ENCODE measurements at regions not wholly inside any gene's neighbourhood (a gene's known extent, or its start where the extent isn't known, plus 50 kb on each side); places are given as distances from the start of the nearest gene placed in this dataset.
"Not testable (repeated sequence)": the region's sequence is repeated elsewhere in the genome, so short reads cannot be mapped to it uniquely, and the experiment has no call there.

DNA sequence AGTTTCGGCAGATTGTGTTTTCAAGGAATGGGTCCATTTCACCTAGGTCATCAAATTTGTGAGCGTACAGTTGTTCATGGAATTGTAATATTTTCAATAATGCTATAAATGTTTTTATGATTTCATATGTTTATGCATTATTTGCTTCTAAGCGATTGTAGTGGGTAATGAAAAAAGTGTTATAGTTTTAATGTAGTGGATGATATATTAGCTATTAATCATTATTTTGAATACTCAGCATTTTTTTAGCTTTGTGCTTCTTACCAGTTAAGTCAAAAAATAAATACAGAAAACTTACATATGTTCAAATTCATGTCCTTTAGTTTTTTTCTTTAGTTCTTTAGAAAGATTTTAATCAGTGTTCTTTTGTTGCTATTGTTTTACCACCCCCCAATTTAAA is 677.0 kb downstream of the STK39 start:
- no peaks in the 10 kb centered on the region for H3K4me1 Mint-ChIP-seq (ENCODE audit: low read depth)
- H3K27me3 Mint-ChIP-seq (ENCODE audit: low read depth) = no peaks in the 10 kb centered on the region
- H3K27ac Mint-ChIP-seq = no peak overlapping the region
- no peaks in the 10 kb centered on the region for H3K9me3 Mint-ChIP-seq
- H3K4me3 Mint-ChIP-seq (ENCODE audit: low read depth) = no peak overlapping the region
- H3K36me3 Mint-ChIP-seq (ENCODE audit: low read depth) = no peaks in the 10 kb centered on the region
- no peak for DNase-seq (ENCODE audit: low spot score)
- intact Hi-C loops (cut with micrococcal nuclease) = no loop called here

DNA sequence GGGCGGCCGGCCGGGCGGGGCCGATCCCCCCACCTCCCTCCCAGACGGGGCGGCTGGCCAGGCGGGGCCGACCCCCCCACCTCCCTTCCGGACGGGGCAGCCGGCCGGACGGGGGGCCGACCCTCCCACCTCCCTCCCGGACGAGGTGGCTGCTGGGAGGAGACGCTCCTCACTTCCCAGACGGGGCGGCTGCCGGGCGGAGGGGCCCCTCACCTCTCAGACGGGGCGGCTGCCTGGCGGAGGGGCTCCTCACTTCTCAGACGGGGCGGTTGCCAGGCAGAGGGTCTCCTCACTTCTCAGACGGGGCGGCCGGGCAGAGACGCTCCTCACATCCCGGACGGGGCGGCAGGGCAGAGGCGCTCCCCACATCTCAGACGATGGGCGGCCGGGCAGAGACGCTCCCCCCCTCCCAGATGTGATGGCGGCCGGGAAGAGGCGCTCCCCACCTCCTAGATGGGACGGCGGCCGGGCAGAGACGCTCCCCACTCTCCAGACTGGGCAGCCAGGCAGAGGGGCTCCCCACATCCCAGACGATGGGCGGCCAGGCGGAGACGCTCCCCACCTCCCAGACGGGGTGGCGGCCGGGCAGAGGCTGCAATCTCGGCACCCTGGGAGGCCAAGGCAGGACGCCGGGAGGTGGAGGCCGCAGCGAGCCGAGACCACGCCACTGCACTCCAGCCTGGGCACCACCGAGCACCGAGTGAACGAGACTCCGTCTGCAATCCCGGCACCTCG is 675.8 kb downstream of the XIRP2 start:
- intact Hi-C loops (cut with micrococcal nuclease); H3K27me3 Mint-ChIP-seq (ENCODE audit: low read depth); H3K4me1 Mint-ChIP-seq (ENCODE audit: low read depth); H3K9me3 Mint-ChIP-seq; H3K27ac Mint-ChIP-seq; H3K4me3 Mint-ChIP-seq (ENCODE audit: low read depth); DNase-seq (ENCODE audit: low spot score); H3K36me3 Mint-ChIP-seq (ENCODE audit: low read depth): not testable (repeated sequence)

- H3K9me3 Mint-ChIP-seq; H3K4me3 Mint-ChIP-seq (ENCODE audit: low read depth); H3K36me3 Mint-ChIP-seq (ENCODE audit: low read depth); intact Hi-C loops (cut with micrococcal nuclease); DNase-seq (ENCODE audit: low spot score); H3K27me3 Mint-ChIP-seq (ENCODE audit: low read depth); H3K27ac Mint-ChIP-seq; H3K4me1 Mint-ChIP-seq (ENCODE audit: low read depth): not testable (repeated sequence)
Observed at GRCh38 chr2:167558272-167558991, 670.2 kb downstream of the XIRP2 start.

- Mint-ChIP-seq H3K9me3 (no peaks in the 10 kb centered on the region), H3K4me3 (ENCODE audit: low read depth) (no peak overlapping the region), H3K27ac (no peak overlapping the region), H3K4me1 (ENCODE audit: low read depth) (no peaks in the 10 kb centered on the region), H3K27me3 (ENCODE audit: low read depth) (no peaks in the 10 kb centered on the region), H3K36me3 (ENCODE audit: low read depth) (no peaks in the 10 kb centered on the region)
- DNase-seq (ENCODE audit: low spot score) = no peak
- intact Hi-C loops (cut with micrococcal nuclease) = no loop called here
Observed at GRCh38 chr2:167555098-167555720, 666.9 kb downstream of the XIRP2 start.

DNA sequence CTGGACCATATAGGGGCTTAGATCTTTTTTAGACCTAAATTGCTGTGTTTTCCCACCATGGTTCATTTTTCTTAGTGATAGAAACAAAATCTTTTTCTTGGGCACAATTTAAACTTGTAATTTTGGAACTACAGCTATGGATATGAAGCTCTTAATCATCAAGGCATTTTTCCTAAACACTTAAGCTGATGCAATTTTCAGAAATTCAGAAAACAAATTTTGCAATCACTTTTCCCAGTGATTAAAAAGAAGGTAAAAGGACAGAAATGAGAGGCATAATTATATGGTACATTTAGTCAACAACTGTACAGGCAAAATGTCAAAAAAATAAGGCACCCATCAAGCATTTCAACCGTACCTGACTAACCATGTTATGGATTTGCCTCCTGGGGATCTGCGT is 665.4 kb downstream of the XIRP2 start:
- Mint-ChIP-seq H3K27ac (no peak overlapping the region), H3K4me3 (ENCODE audit: low read depth) (no peak overlapping the region), H3K9me3 (no peaks in the 10 kb centered on the region), H3K36me3 (ENCODE audit: low read depth) (no peaks in the 10 kb centered on the region), H3K27me3 (ENCODE audit: low read depth) (no peaks in the 10 kb centered on the region), H3K4me1 (ENCODE audit: low read depth) (no peaks in the 10 kb centered on the region)
- no peak for DNase-seq (ENCODE audit: low spot score)
- intact Hi-C loops (cut with micrococcal nuclease) = no loop called here

- no peaks in the 10 kb centered on the region for H3K4me1 Mint-ChIP-seq (ENCODE audit: low read depth)
- no peaks in the 10 kb centered on the region for H3K36me3 Mint-ChIP-seq (ENCODE audit: low read depth)
- H3K27ac Mint-ChIP-seq = no peak overlapping the region
- intact Hi-C loops (cut with micrococcal nuclease) = no loop called here
- no peak for DNase-seq (ENCODE audit: low spot score)
- no peaks in the 10 kb centered on the region for H3K27me3 Mint-ChIP-seq (ENCODE audit: low read depth)
- H3K9me3 Mint-ChIP-seq = no peaks in the 10 kb centered on the region
- H3K4me3 Mint-ChIP-seq (ENCODE audit: low read depth) = no peak overlapping the region
Observed at GRCh38 chr2:167551416-167551815, 663.1 kb downstream of the XIRP2 start.

GRCh38 chr2:167550448-167550847 is 662.2 kb downstream of the XIRP2 start:
- Mint-ChIP-seq H3K4me3 (ENCODE audit: low read depth) (no peak overlapping the region), H3K9me3 (no peaks in the 10 kb centered on the region), H3K4me1 (ENCODE audit: low read depth) (no peaks in the 10 kb centered on the region), H3K27me3 (ENCODE audit: low read depth) (no peaks in the 10 kb centered on the region), H3K27ac (no peak overlapping the region), H3K36me3 (ENCODE audit: low read depth) (no peaks in the 10 kb centered on the region)
- DNase-seq (ENCODE audit: low spot score) = no peak
- intact Hi-C loops (cut with micrococcal nuclease) = no loop called here

- Mint-ChIP-seq H3K4me1 (ENCODE audit: low read depth) (no peaks in the 10 kb centered on the region), H3K9me3 (no peaks in the 10 kb centered on the region), H3K27me3 (ENCODE audit: low read depth) (no peaks in the 10 kb centered on the region), H3K4me3 (ENCODE audit: low read depth) (no peak overlapping the region), H3K27ac (no peak overlapping the region), H3K36me3 (ENCODE audit: low read depth) (no peaks in the 10 kb centered on the region)
- intact Hi-C loops (cut with micrococcal nuclease) = no loop called here
- DNase-seq (ENCODE audit: low spot score) = no peak
Observed at GRCh38 chr2:167548396-167548795, 660.1 kb downstream of the XIRP2 start.

DNA sequence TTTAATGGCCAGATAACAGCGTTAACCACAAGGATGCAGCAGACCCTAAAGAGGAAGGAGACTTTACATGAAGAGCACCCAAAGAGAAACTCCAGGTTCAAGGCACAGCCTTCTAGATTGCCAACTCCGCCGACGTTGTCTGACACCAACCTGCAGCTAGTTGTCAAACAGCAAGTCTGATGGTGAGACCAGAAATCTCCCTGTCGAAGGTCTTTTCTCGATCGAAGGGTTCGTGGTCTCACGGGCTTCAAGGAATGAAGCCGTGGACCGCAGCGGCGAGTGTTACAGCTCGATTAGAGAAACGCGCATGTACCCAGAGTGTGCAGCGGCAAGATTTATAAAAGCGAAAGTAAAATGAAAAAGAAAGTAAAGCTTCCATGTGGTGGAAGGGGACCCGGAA is 656.3 kb downstream of the XIRP2 start:
- H3K9me3 Mint-ChIP-seq = no peaks in the 10 kb centered on the region
- no peak for DNase-seq (ENCODE audit: low spot score)
- no peak overlapping the region for H3K4me3 Mint-ChIP-seq (ENCODE audit: low read depth)
- H3K36me3 Mint-ChIP-seq (ENCODE audit: low read depth) = no peaks in the 10 kb centered on the region
- H3K27ac Mint-ChIP-seq = no peak overlapping the region
- intact Hi-C loops (cut with micrococcal nuclease) = no loop called here
- no peaks in the 10 kb centered on the region for H3K4me1 Mint-ChIP-seq (ENCODE audit: low read depth)
- H3K27me3 Mint-ChIP-seq (ENCODE audit: low read depth) = peaks cover 2% of the 10 kb centered on the region

- Mint-ChIP-seq H3K36me3 (ENCODE audit: low read depth) (no peaks in the 10 kb centered on the region), H3K27ac (no peak overlapping the region), H3K27me3 (ENCODE audit: low read depth) (peaks cover 2% of the 10 kb centered on the region), H3K4me3 (ENCODE audit: low read depth) (no peak overlapping the region), H3K4me1 (ENCODE audit: low read depth) (no peaks in the 10 kb centered on the region), H3K9me3 (no peaks in the 10 kb centered on the region)
- no peak for DNase-seq (ENCODE audit: low spot score)
- intact Hi-C loops (cut with micrococcal nuclease) = no loop called here
Observed at GRCh38 chr2:167543721-167544120, 655.4 kb downstream of the XIRP2 start.

DNA sequence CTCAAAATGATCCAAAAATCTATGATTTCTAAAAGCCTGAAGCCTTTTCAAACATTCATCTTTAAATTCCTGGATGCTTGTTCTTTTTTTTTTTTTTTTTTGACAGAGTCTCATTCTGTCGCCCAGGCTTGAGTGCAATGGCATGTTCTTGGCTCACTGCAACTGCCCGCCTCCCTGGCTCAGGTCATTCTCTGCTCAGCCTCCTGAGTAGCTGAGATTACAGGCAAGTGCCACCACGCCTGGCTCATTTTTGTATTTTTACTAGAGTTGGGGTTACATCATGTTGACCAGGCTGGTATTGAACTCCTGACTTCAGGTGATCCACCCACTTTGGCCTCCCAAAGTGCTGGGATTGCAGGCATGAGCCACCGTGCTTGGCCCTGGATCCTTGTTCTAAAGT is 649.5 kb downstream of the XIRP2 start:
- H3K27ac Mint-ChIP-seq = no peak overlapping the region
- peaks cover 2% of the 10 kb centered on the region for H3K27me3 Mint-ChIP-seq (ENCODE audit: low read depth)
- no peaks in the 10 kb centered on the region for H3K4me1 Mint-ChIP-seq (ENCODE audit: low read depth)
- no peak for DNase-seq (ENCODE audit: low spot score)
- intact Hi-C loops (cut with micrococcal nuclease) = no loop called here
- H3K36me3 Mint-ChIP-seq (ENCODE audit: low read depth) = no peaks in the 10 kb centered on the region
- H3K4me3 Mint-ChIP-seq (ENCODE audit: low read depth) = no peak overlapping the region
- no peaks in the 10 kb centered on the region for H3K9me3 Mint-ChIP-seq

GRCh38 chr2:167534443-167534842 is 646.2 kb downstream of the XIRP2 start:
- no peaks in the 10 kb centered on the region for H3K9me3 Mint-ChIP-seq
- no peak overlapping the region for H3K4me3 Mint-ChIP-seq (ENCODE audit: low read depth)
- intact Hi-C loops (cut with micrococcal nuclease) = no loop called here
- H3K4me1 Mint-ChIP-seq (ENCODE audit: low read depth) = no peaks in the 10 kb centered on the region
- no peak for DNase-seq (ENCODE audit: low spot score)
- H3K36me3 Mint-ChIP-seq (ENCODE audit: low read depth) = no peaks in the 10 kb centered on the region
- H3K27me3 Mint-ChIP-seq (ENCODE audit: low read depth) = no peaks in the 10 kb centered on the region
- no peak overlapping the region for H3K27ac Mint-ChIP-seq

DNA sequence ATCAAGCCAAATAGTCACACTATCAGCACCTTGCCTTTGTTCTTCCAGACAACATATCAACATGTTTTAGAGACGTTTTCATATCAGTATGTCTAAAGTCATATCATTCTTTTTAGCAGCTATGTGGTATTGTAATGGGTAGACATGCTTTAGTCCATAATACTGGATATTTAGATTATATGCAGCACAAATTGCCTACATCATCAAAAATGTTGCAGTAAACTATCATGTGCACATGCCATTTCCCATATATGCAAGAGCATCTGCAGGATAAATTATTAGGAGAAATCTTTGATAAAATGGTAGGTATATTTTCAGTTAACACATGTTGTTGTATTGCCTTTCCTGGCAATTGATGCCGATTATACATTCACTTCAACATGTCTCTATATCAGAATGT is 636.5 kb downstream of the XIRP2 start:
- intact Hi-C loops (cut with micrococcal nuclease) = no loop called here
- Mint-ChIP-seq H3K27ac (no peak overlapping the region), H3K4me1 (ENCODE audit: low read depth) (no peaks in the 10 kb centered on the region), H3K9me3 (no peaks in the 10 kb centered on the region), H3K36me3 (ENCODE audit: low read depth) (no peaks in the 10 kb centered on the region), H3K4me3 (ENCODE audit: low read depth) (no peak overlapping the region), H3K27me3 (ENCODE audit: low read depth) (no peaks in the 10 kb centered on the region)
- DNase-seq (ENCODE audit: low spot score) = no peak

Measured in activated T-helper 2 cell treated with anti-CD3 and anti-CD28 coated beads, Interferon-gamma antibody, Interleukin-2, Interleukin-4, amounts not matched to agents 10 μg/mL and 5 μg/mL and 100 μg/mL, durations not matched to agents 14 hours and 24 hours and 36 hours (primary cell).